GM12878 (cell line): ENCODE measurements at regions not wholly inside any gene's neighbourhood (a gene's known extent, or its start where the extent isn't known, plus 50 kb on each side); places are given as distances from the start of the nearest gene placed in this dataset.

Source experiments
- ATAC-seq: fragments of 200-7000 bp; cut with Tn5 transposase; 3 replicates; pipeline ENCODE4 v1.9.1; 2020; ENCODE audit warnings: mild to moderate bottlenecking, moderate library complexity
- BruUV-seq: library from RNA; stranded (reverse); fragments of 400-500 nt; replicated peaks from 2 replicates; lab custom pipeline; 2021; lab: Mats Ljungman, UMichigan
- CTCF ChIA-PET: fragments of 300-600 bp; sonication (Branson Sonifier 250); formaldehyde crosslinking; extraction: SDS; loops from one replicate; lab custom pipeline; 2021; ENCODE audit warnings: inconsistent platforms; lab: Yijun Ruan, JAX
- POLR2A ChIA-PET: fragments of 350-600 bp; formaldehyde crosslinking; extraction: SDS; loops from one replicate; lab custom pipeline; 2021; ENCODE audit warnings: inconsistent platforms; lab: Charles Lee
- RAD21 ChIA-PET: fragments of 300-600 bp; sonication (Branson Sonifier 250); formaldehyde crosslinking; loops from one replicate; lab custom pipeline; 2023; ENCODE audit warnings: antibody characterized with exemption; ENCODE audit not compliant: unreplicated experiment; lab: Charles Lee
- SMC1A ChIA-PET: fragments of 300-600 bp; sonication (Branson Sonifier 250); formaldehyde crosslinking; loops from one replicate; lab custom pipeline; 2023; ENCODE audit not compliant: unreplicated experiment, uncharacterized antibody; lab: Charles Lee
- DNase-seq: peaks from one replicate; pipeline ENCODE4 v3.0.0-alpha.2; 2011; ENCODE audit warnings: low read depth, low spot score
- FAIRE-seq: peaks from 3 replicates; lab custom pipeline; 2011; peaks lifted over from hg19 to GRCh38; lab: Jason Lieb, UNC
- H2AFZ ChIP-seq: 2 replicates; pipeline ENCODE4 v1.6.0; 2011; ENCODE audit warnings: low read depth, low read length, control low read depth; ENCODE audit not compliant: control insufficient read depth
- H3K27ac ChIP-seq: 2 replicates; pipeline ENCODE4 v1.5.1; 2011; ENCODE audit warnings: control low read depth; ENCODE audit not compliant: control insufficient read depth, insufficient read depth
- H3K27me3 ChIP-seq, 2 experiments: replicated peaks in 1 of 2; 2 replicates each; pipeline versions ENCODE4 v1.6.0 to v1.6.1; 2011; ENCODE audit warnings: low read length in 1 of 2; ENCODE audit not compliant: control insufficient read depth in 2 of 2, insufficient read depth in 2 of 2
- H3K36me3 ChIP-seq, 2 experiments: 2 replicates each; pipeline ENCODE4 v1.5.1; 2011; ENCODE audit warnings: low read length in 1 of 2; ENCODE audit not compliant: control insufficient read depth in 2 of 2, insufficient read depth in 2 of 2
- H3K4me1 ChIP-seq: 2 replicates; pipeline ENCODE4 v1.6.1; 2011; ENCODE audit warnings: mild to moderate bottlenecking, low read length, moderate library complexity, mixed read lengths; ENCODE audit not compliant: control insufficient read depth, insufficient read depth
- H3K4me2 ChIP-seq: 2 replicates; pipeline ENCODE4 v1.6.0; 2011; ENCODE audit warnings: control low read depth; ENCODE audit not compliant: control insufficient read depth, insufficient read depth
- H3K4me3 ChIP-seq: fragments of 200-600 bp; sonication (generic); 2 replicates; pipeline ENCODE4 v1.5.1; 2016
- H3K79me2 ChIP-seq: 2 replicates; pipeline ENCODE4 v1.6.0; 2011; ENCODE audit warnings: low read length; ENCODE audit not compliant: control insufficient read depth, insufficient read depth
- H3K9ac ChIP-seq: 2 replicates; pipeline ENCODE4 v1.8.0; 2011; ENCODE audit warnings: low read length, control low read depth, mixed read lengths; ENCODE audit not compliant: control insufficient read depth, insufficient read depth
- H3K9me3 ChIP-seq: replicated peaks from 3 replicates; pipeline ENCODE4 v1.5.1; 2011; ENCODE audit warnings: mild to moderate bottlenecking, low read length; ENCODE audit not compliant: control insufficient read depth, insufficient read depth
- H4K20me1 ChIP-seq: 2 replicates; pipeline ENCODE4 v1.6.0; 2011; ENCODE audit not compliant: control insufficient read depth, insufficient read depth
- CREB1 ChIP-seq: IDR thresholded peaks from 2 replicates; pipeline ENCODE4 v1.6.1; 2012; ENCODE audit warnings: low read depth, mild to moderate bottlenecking, inconsistent platforms
- CREM ChIP-seq: IDR thresholded peaks from 2 replicates; pipeline ENCODE4 v1.6.1; 2014; ENCODE audit warnings: antibody characterized with exemption, low read depth
- EP300 ChIP-seq, 2 experiments: fragments of 150-350 bp in 1 of 2; IDR thresholded peaks; 2 replicates each; pipeline ENCODE4 v1.6.1; 2011 to 2012; ENCODE audit warnings: low read depth in 2 of 2, low read length in 2 of 2, borderline replicate concordance in 1 of 2, improper control_type of control experiment in 1 of 2, inconsistent platforms in 1 of 2; ENCODE audit not compliant: control insufficient read depth in 1 of 2
- IKZF2 ChIP-seq, 2 experiments: fragments of 450-650 bp; IDR thresholded peaks; 2 replicates each; pipeline ENCODE4 v1.6.1; 2017; ENCODE audit warnings: mild to moderate bottlenecking in 2 of 2, moderate library complexity in 2 of 2
- SMC3 ChIP-seq: IDR thresholded peaks from 2 replicates; pipeline ENCODE4 v1.6.1; 2011; ENCODE audit warnings: low read length, improper control_type of control experiment, borderline replicate concordance
- STAT3 ChIP-seq: IDR thresholded peaks from 2 replicates; pipeline ENCODE4 v1.6.1; 2011; ENCODE audit warnings: low read depth, low read length, improper control_type of control experiment
- TCF7 ChIP-seq: IDR thresholded peaks from 2 replicates; pipeline ENCODE4 v1.6.1; 2014; ENCODE audit warnings: antibody characterized with exemption, borderline replicate concordance
- ZNF217 ChIP-seq: fragments of 450-650 bp; IDR thresholded peaks from 2 replicates; pipeline ENCODE4 v1.6.1; 2017; ENCODE audit warnings: antibody characterized with exemption, mild to moderate bottlenecking
- WGBS: methylation state at CpG from one replicate; pipeline ENCODE4 v1.1.6; 2016; ENCODE audit warnings: low lambda C conversion rate; ENCODE audit not compliant: insufficient replicate concordance, insufficient coverage; ENCODE audit errors: missing lambda C conversion rate; 5-methylcytosine and 5-hydroxymethylcytosine counted together
- in situ Hi-C: fragments of 300-500 bp; cut with MboI; formaldehyde crosslinking; loops from 9 replicates; pipeline ENCODE4 v1.14.3; 2018; ENCODE audit warnings: mixed read lengths
- intact Hi-C: fragments of 100-400 bp; cut with micrococcal nuclease; formaldehyde crosslinking; loops from one replicate; pipeline ENCODE4 v1.14.2; 2022; ENCODE audit not compliant: unreplicated experiment
- TF ChIP-seq, protein P1 (sequence below): IDR thresholded peaks from 2 replicates; pipeline ENCODE4 v1.6.1; 2012; ENCODE audit warnings: low read depth, low read length, improper control_type of control experiment

DNA sequence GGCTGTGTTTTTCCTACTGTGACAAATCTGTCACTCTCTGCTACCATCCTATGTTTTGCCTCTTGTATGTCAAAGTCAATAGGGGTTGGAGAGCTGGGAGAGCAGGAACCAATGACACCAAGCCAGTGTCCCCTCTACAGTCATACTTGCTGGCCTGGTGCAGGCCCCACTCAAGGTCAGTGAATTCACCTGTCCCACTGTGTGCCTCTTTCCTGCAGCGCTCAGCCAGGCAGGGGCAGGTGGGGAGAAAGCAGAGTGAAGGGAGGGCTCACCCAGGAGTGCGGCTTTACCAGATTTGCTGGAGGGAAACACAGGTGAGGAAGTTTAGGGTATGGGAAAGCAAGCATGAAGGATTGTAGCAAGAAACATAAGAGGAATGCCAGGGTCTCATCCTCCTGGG is 114.5 kb downstream of the GYPC start:
- ChIA-PET RAD21 (interaction anchor here (1.5 kb wide), 1 partner anchor 8 kb away, joined by 6 read pairs; no protein-coding TSS in a partner anchor), POLR2A (no interaction called here), CTCF (interaction anchor here (1.1 to 1.2 kb wide), 2 partner anchors 242 kb away, joined by 3 to 4 read pairs; no protein-coding TSS in a partner anchor), SMC1A (interaction anchor here (1.0 to 2.0 kb wide), 2 partner anchors 15 to 242 kb away, joined by 3 to 5 read pairs; no protein-coding TSS in a partner anchor)
- H3K27me3 ChIP-seq = no peaks in the 10 kb centered on the region; a peak in 1 of 4 replicates
- H3K27ac ChIP-seq = no peak overlapping the region
- BruUV-seq = no TSS peak
- H3K9ac ChIP-seq = no peak overlapping the region
- H3K4me1 ChIP-seq = no peaks in the 10 kb centered on the region
- no peaks in the 10 kb centered on the region for H3K9me3 ChIP-seq
- H3K79me2 ChIP-seq = no peaks in the 10 kb centered on the region
- no peak overlapping the region for H3K4me2 ChIP-seq
- intact Hi-C loops (loop anchor here (10.0 kb wide), 1 partner anchor 1966 kb away; no protein-coding TSS in a partner anchor), in situ Hi-C loops (loop anchor here (5.0 kb wide), 1 partner anchor 243 kb away; no protein-coding TSS in a partner anchor)
- DNase-seq (no peak), ATAC-seq (no peak), FAIRE-seq (no peak)
- H3K4me3 ChIP-seq = no peak overlapping the region
- no peaks in the 10 kb centered on the region for H3K36me3 ChIP-seq
- no peak overlapping the region for H2AFZ ChIP-seq
- whole genome bisulfite sequencing = 41% methylated on average over 2 of the region's 2 CpGs
- no peak for TF ChIP-seq IKZF2 (IDR thresholded peaks at IDR 0.05)
- no peak for TF ChIP-seq TCF7
- TF ChIP-seq CREM = no peak
- TF ChIP-seq EP300 (IDR thresholded peaks at IDR 0.05; ENCODE audit: borderline replicate concordance in 1 of 2, control insufficient read depth in 1 of 2, low read depth in 2 of 2, low read length in 2 of 2) = no peak
- TF ChIP-seq ZNF217 = no peak
- no peak for TF ChIP-seq CREB1
- TF ChIP-seq STAT3 = no peak
- H4K20me1 ChIP-seq = no peaks in the 10 kb centered on the region

- DNase-seq (no peak), FAIRE-seq (no peak), ATAC-seq (no peak)
- no peak overlapping the region for H3K9ac ChIP-seq
- POLR2A ChIA-PET = no interaction called here
- H3K4me3 ChIP-seq = no peak overlapping the region
- intact Hi-C loops = loop anchor here (10.0 kb wide), 1 partner anchor 1966 kb away; no protein-coding TSS in a partner anchor
- RAD21 ChIA-PET = no interaction called here
- 51% methylated on average over 6 of the region's 6 CpGs for WGBS
- H3K9me3 ChIP-seq = no peaks in the 10 kb centered on the region
- no peaks in the 10 kb centered on the region for H3K79me2 ChIP-seq
- no peak overlapping the region for H2AFZ ChIP-seq
- no peaks in the 10 kb centered on the region; a peak in 1 of 4 replicates for H3K27me3 ChIP-seq
- no peaks in the 10 kb centered on the region for H3K4me1 ChIP-seq
- SMC1A ChIA-PET = interaction anchor here (2.0 kb wide), 1 partner anchor 243 kb away, joined by 5 read pairs; no protein-coding TSS in a partner anchor
- TF ChIP-seq SMC3 (no peak), ZNF217 (no peak), IKZF2 (IDR thresholded peaks at IDR 0.05) (no peak)
- TF ChIP-seq, protein P1, sequence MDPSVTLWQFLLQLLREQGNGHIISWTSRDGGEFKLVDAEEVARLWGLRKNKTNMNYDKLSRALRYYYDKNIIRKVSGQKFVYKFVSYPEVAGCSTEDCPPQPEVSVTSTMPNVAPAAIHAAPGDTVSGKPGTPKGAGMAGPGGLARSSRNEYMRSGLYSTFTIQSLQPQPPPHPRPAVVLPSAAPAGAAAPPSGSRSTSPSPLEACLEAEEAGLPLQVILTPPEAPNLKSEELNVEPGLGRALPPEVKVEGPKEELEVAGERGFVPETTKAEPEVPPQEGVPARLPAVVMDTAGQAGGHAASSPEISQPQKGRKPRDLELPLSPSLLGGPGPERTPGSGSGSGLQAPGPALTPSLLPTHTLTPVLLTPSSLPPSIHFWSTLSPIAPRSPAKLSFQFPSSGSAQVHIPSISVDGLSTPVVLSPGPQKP = no peak
- no peak overlapping the region for H3K4me2 ChIP-seq
- H4K20me1 ChIP-seq = no peaks in the 10 kb centered on the region
- CTCF ChIA-PET = interaction anchor here (1.1 kb wide), 1 partner anchor 242 kb away, joined by 4 read pairs; no protein-coding TSS in a partner anchor
- no peak overlapping the region for H3K27ac ChIP-seq
- in situ Hi-C loops = loop anchor here (5.0 kb wide), 1 partner anchor 244 kb away; no protein-coding TSS in a partner anchor
- BruUV-seq = no TSS peak
- no peaks in the 10 kb centered on the region for H3K36me3 ChIP-seq
Measured at GRCh38 chr2:126771094-126771493, 115.1 kb downstream of the GYPC start.
